Liver (tissue), 8 donors: ENCODE measurements at regions not wholly inside any gene's neighbourhood (a gene's known extent, or its start where the extent isn't known, plus 50 kb on each side); places are given as distances from the start of the nearest gene placed in this dataset.

Experiments used
- DNase-seq: peaks from one replicate; pipeline ENCODE4 v3.0.0-alpha.2; 2017; ENCODE audit warnings: low spot score
- H3K27ac ChIP-seq, 2 donors: one replicate each; pipeline ENCODE4 v1.7.0; 2013; ENCODE audit warnings: inconsistent platforms in 2 of 2, low read length in 2 of 2, control low read depth in 1 of 2, low read depth in 1 of 2, mild to moderate bottlenecking in 1 of 2
- H3K27me3 ChIP-seq, 4 donors: one replicate each; pipeline versions ENCODE4 v1.6.1 to v1.7.0; 2013; ENCODE audit warnings: low read length in 3 of 4, inconsistent platforms in 1 of 4, mild to moderate bottlenecking in 1 of 4, moderate library complexity in 1 of 4; ENCODE audit not compliant: control insufficient read depth in 4 of 4, insufficient read depth in 4 of 4
- H3K36me3 ChIP-seq, 4 donors: one replicate each; pipeline versions ENCODE4 v1.6.1 to v1.7.0; 2013; ENCODE audit warnings: low read length in 3 of 4, mild to moderate bottlenecking in 3 of 4, low read depth in 1 of 4, moderate library complexity in 1 of 4; ENCODE audit not compliant: control insufficient read depth in 4 of 4, insufficient read depth in 3 of 4
- H3K4me1 ChIP-seq, 4 donors: one replicate each; pipeline versions ENCODE4 v1.6.1 to v1.7.0; 2013; ENCODE audit warnings: low read length in 3 of 4, mild to moderate bottlenecking in 3 of 4, moderate library complexity in 1 of 4; ENCODE audit not compliant: control insufficient read depth in 4 of 4, insufficient read depth in 4 of 4
- H3K4me3 ChIP-seq, 3 donors: one replicate each; pipeline versions ENCODE4 v1.6.1 to v1.7.0; 2013; ENCODE audit warnings: low read length in 3 of 3, control low read depth in 1 of 3, low read depth in 1 of 3, mild to moderate bottlenecking in 1 of 3
- H3K9ac ChIP-seq, 2 donors: one replicate each; pipeline ENCODE4 v1.7.0; 2013; ENCODE audit warnings: low read length in 2 of 2, mild to moderate bottlenecking in 2 of 2, moderate library complexity in 2 of 2, control low read depth in 1 of 2, low read depth in 1 of 2
- H3K9me3 ChIP-seq, 4 donors: one replicate each; pipeline versions ENCODE4 v1.6.1 to v1.7.0; 2013; ENCODE audit warnings: low read length in 3 of 4; ENCODE audit not compliant: control insufficient read depth in 4 of 4
- ATF3 ChIP-seq: IDR thresholded peaks from 2 replicates; pipeline ENCODE4 v1.6.1; 2016; ENCODE audit warnings: antibody characterized with exemption
- CTCF ChIP-seq: fragments of 150-350 bp; IDR thresholded peaks from 2 replicates; pipeline ENCODE4 v1.5.1; 2017; ENCODE audit warnings: improper control_type of control experiment, low read depth, low read length; ENCODE audit not compliant: missing input control
- EGR1 ChIP-seq, 2 donors: IDR thresholded peaks; 2 replicates each; pipeline ENCODE4 v1.6.1; 2016 to 2018; ENCODE audit warnings: antibody characterized with exemption in 2 of 2, low read depth in 2 of 2
- FOXA1 ChIP-seq: IDR thresholded peaks from 2 replicates; pipeline ENCODE4 v1.6.1; 2016; ENCODE audit warnings: antibody characterized with exemption
- FOXA2 ChIP-seq: IDR thresholded peaks from 2 replicates; pipeline ENCODE4 v1.6.1; 2016; ENCODE audit warnings: antibody characterized with exemption
- GABPA ChIP-seq, 2 donors: IDR thresholded peaks in 1 of 2; conservative IDR thresholded peaks in 1 of 2; 2 replicates each; pipeline ENCODE4 v1.6.1; 2016; ENCODE audit warnings: antibody characterized with exemption in 2 of 2, mild to moderate bottlenecking in 1 of 2, moderate library complexity in 1 of 2
- HNF4A ChIP-seq, 2 donors: conservative IDR thresholded peaks; 2 replicates each; pipeline ENCODE4 v1.6.1; 2016; ENCODE audit warnings: antibody characterized with exemption in 2 of 2, mild to moderate bottlenecking in 2 of 2
- HNF4G ChIP-seq: IDR thresholded peaks from 2 replicates; pipeline ENCODE4 v1.6.1; 2016; ENCODE audit warnings: antibody characterized with exemption
- JUND ChIP-seq, 2 donors: IDR thresholded peaks; 2 replicates each; pipeline ENCODE4 v1.6.1; 2016; ENCODE audit warnings: antibody characterized with exemption in 2 of 2
- MAX ChIP-seq: IDR thresholded peaks from 2 replicates; pipeline ENCODE4 v1.6.1; 2016; ENCODE audit warnings: antibody characterized with exemption
- NR2F2 ChIP-seq: IDR thresholded peaks from 2 replicates; pipeline ENCODE4 v1.6.1; 2016; ENCODE audit warnings: antibody characterized with exemption
- RAD21 ChIP-seq, 2 donors: IDR thresholded peaks; 2 replicates each; pipeline ENCODE4 v1.6.1; 2016; ENCODE audit warnings: antibody characterized with exemption in 2 of 2, mild to moderate bottlenecking in 2 of 2
- REST ChIP-seq: IDR thresholded peaks from 2 replicates; pipeline ENCODE4 v1.6.1; 2016; ENCODE audit warnings: antibody characterized with exemption, mild to moderate bottlenecking
- RXRA ChIP-seq, 2 donors: IDR thresholded peaks; 2 replicates each; pipeline ENCODE4 v1.6.1; 2017 to 2018; ENCODE audit warnings: antibody characterized with exemption in 2 of 2, mild to moderate bottlenecking in 1 of 2
- SP1 ChIP-seq: IDR thresholded peaks from 2 replicates; pipeline ENCODE4 v1.6.1; 2018; ENCODE audit warnings: antibody characterized with exemption, mild to moderate bottlenecking
- TAF1 ChIP-seq: conservative IDR thresholded peaks from 2 replicates; pipeline ENCODE4 v1.6.1; 2016; ENCODE audit warnings: antibody characterized with exemption, mild to moderate bottlenecking
- YY1 ChIP-seq: IDR thresholded peaks from 2 replicates; pipeline ENCODE4 v1.6.1; 2016; ENCODE audit warnings: antibody characterized with exemption, mild to moderate bottlenecking
- WGBS: extraction: QIAGEN DNeasy Blood & Tissue Kit; methylation state at CpG from one replicate; pipeline ENCODE4 v1.1.7; 2013; 5-methylcytosine and 5-hydroxymethylcytosine counted together
- TF ChIP-seq, protein P1 (sequence below): IDR thresholded peaks from 2 replicates; pipeline ENCODE4 v1.6.1; 2016; ENCODE audit warnings: antibody characterized with exemption
- donor health status: healthy.
- donor health status: healthy.
- donor health status: healthy.
- donor health status: healthy.
- donor health status: healthy.

- Histone ChIP-seq H3K27me3 (no peaks in the 10 kb centered on the region), H3K27ac (peak overlapping the region; percentile 80 to 96), H3K4me1 (peaks cover 36 to 61% (median 56%) of the 10 kb centered on the region in 4 donors), H3K9ac (no peak overlapping the region), H3K36me3 (no peaks in the 10 kb centered on the region), H3K4me3 (no peak overlapping the region), H3K9me3 (no peaks in the 10 kb centered on the region)
- no peak for DNase-seq
- TF ChIP-seq FOXA2: no peak
- 84% methylated on average over 24 of the region's 24 CpGs for WGBS
These were observed 66.7 kb upstream of the PPARA start for GRCh38 chr22:46083383-46084350.

GRCh38 chr22:46084376-46084775, 66.0 kb upstream of the PPARA start:
- H3K27ac ChIP-seq: peak overlapping the region; percentile 80 to 96
- DNase-seq: no peak
- no peaks in the 10 kb centered on the region for H3K27me3 ChIP-seq
- no peak overlapping the region for H3K9ac ChIP-seq
- TF ChIP-seq NR2F2: no peak
- H3K9me3 ChIP-seq: no peaks in the 10 kb centered on the region
- H3K4me3 ChIP-seq: no peak overlapping the region
- H3K36me3 ChIP-seq: no peaks in the 10 kb centered on the region
- WGBS: 90% methylated on average over 14 of the region's 14 CpGs
- peaks cover 42 to 61% (median 57%) of the 10 kb centered on the region in 4 donors for H3K4me1 ChIP-seq

- Histone ChIP-seq H3K27ac (peak overlapping the region; percentile 80 to 96), H3K27me3 (no peaks in the 10 kb centered on the region), H3K36me3 (no peaks in the 10 kb centered on the region), H3K9me3 (no peaks in the 10 kb centered on the region), H3K9ac (peak overlapping the region in 1 of 2 donors; percentile 51), H3K4me3 (no peak overlapping the region), H3K4me1 (peaks cover 42 to 68% (median 63%) of the 10 kb centered on the region in 4 donors)
- 33% methylated on average over 35 of the region's 35 CpGs for WGBS
- no peak for DNase-seq
- TF ChIP-seq ATF3 (no peak), HNF4G (no peak), GABPA (IDR thresholded peaks at IDR 0.05 in 1 of 2, conservative IDR thresholded peaks at IDR 0.05 in 1 of 2) (no peak), RXRA (IDR thresholded peaks at IDR 0.05) (peak; percentile 24 to 83), TAF1 (no peak), RAD21 (IDR thresholded peaks at IDR 0.05) (no peak), JUND (IDR thresholded peaks at IDR 0.05) (peak in 1 of 2 donors; percentile 39), REST (peak; percentile 63), SP1 (peak; percentile 9), MAX (peak; percentile 98), FOXA1 (peak; percentile 15), NR2F2 (no peak), FOXA2 (peak; percentile 12), YY1 (peak; percentile 99), EGR1 (IDR thresholded peaks at IDR 0.05; ENCODE audit: low read depth in 2 of 2) (peak in 1 of 2 donors; percentile 40), CTCF (no peak), HNF4A (conservative IDR thresholded peaks at IDR 0.05) (peak in 1 of 2 donors; percentile 73)
- TF ChIP-seq, protein P1, sequence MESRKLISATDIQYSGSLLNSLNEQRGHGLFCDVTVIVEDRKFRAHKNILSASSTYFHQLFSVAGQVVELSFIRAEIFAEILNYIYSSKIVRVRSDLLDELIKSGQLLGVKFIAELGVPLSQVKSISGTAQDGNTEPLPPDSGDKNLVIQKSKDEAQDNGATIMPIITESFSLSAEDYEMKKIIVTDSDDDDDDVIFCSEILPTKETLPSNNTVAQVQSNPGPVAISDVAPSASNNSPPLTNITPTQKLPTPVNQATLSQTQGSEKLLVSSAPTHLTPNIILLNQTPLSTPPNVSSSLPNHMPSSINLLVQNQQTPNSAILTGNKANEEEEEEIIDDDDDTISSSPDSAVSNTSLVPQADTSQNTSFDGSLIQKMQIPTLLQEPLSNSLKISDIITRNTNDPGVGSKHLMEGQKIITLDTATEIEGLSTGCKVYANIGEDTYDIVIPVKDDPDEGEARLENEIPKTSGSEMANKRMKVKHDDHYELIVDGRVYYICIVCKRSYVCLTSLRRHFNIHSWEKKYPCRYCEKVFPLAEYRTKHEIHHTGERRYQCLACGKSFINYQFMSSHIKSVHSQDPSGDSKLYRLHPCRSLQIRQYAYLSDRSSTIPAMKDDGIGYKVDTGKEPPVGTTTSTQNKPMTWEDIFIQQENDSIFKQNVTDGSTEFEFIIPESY: peak; percentile 68
These were observed 65.1 kb upstream of the PPARA start for GRCh38 chr22:46084943-46085827.
